HepG2 (cell line): ENCODE measurements at regions not wholly inside any gene's neighbourhood (a gene's known extent, or its start where the extent isn't known, plus 50 kb on each side); places are given as distances from the start of the nearest gene placed in this dataset.

Experiments used
- CTCF ChIP-seq: sonication (generic); formaldehyde crosslinking; IDR thresholded peaks from 2 replicates; pipeline ENCODE4 v1.5.0; 2020; ENCODE audit warnings: mild to moderate bottlenecking, missing genetic modification reagents, moderate library complexity
- EZH2 ChIP-seq: conservative IDR thresholded peaks from 2 replicates; pipeline ENCODE4 v1.6.1; 2012; ENCODE audit warnings: mild to moderate bottlenecking, low read depth, low read length, moderate library complexity
- HMGA1 ChIP-seq: sonication (generic); formaldehyde crosslinking; conservative IDR thresholded peaks from 2 replicates; pipeline ENCODE4 v1.4.0; 2020; ENCODE audit warnings: missing genetic modification reagents
- LBX2 ChIP-seq: sonication (generic); formaldehyde crosslinking; IDR thresholded peaks from 2 replicates; pipeline ENCODE4 v1.5.0; 2020; ENCODE audit warnings: missing genetic modification reagents, mild to moderate bottlenecking, borderline replicate concordance
- MZF1 ChIP-seq: sonication (generic); formaldehyde crosslinking; IDR thresholded peaks from 2 replicates; pipeline ENCODE4 v1.8.1; 2023; ENCODE audit warnings: mild to moderate bottlenecking, missing genetic modification reagents, borderline replicate concordance
- PAWR ChIP-seq: sonication (generic); formaldehyde crosslinking; IDR thresholded peaks from 2 replicates; pipeline ENCODE4 v1.4.0; 2020; ENCODE audit warnings: missing genetic modification reagents, mild to moderate bottlenecking, borderline replicate concordance
- ZNF232 ChIP-seq: sonication (generic); formaldehyde crosslinking; IDR thresholded peaks from 2 replicates; pipeline ENCODE4 v1.4.0; 2020; ENCODE audit warnings: missing genetic modification reagents, borderline replicate concordance
- ZNF296 ChIP-seq: sonication (generic); formaldehyde crosslinking; conservative IDR thresholded peaks from 2 replicates; pipeline ENCODE4 v1.5.0; 2020; ENCODE audit warnings: mild to moderate bottlenecking, missing genetic modification reagents

GRCh38 chr3:40782111-40782721 lies 257.5 kb downstream of the ZNF621 start:
- TF ChIP-seq CTCF (CRISPR knock-in tag): peak; percentile 41; the same call in 1 of the 2 replicates
- TF ChIP-seq ZNF296 (CRISPR knock-in tag): no peak
- TF ChIP-seq EZH2: no peak
- TF ChIP-seq HMGA1 (CRISPR knock-in tag): no peak
- no peak for TF ChIP-seq PAWR (CRISPR knock-in tag)
- TF ChIP-seq ZNF232: no peak
- no peak for TF ChIP-seq LBX2 (CRISPR knock-in tag)
- TF ChIP-seq MZF1: no peak
